H9 (cell line): ENCODE measurements at regions not wholly inside any gene's neighbourhood (a gene's known extent, or its start where the extent isn't known, plus 50 kb on each side); places are given as distances from the start of the nearest gene placed in this dataset.

Experiments
- DNase-seq: peaks from one replicate; pipeline ENCODE4 v3.0.0-alpha.2; 2017
- H2AFZ ChIP-seq: one replicate; pipeline ENCODE4 v1.6.1; 2013; ENCODE audit warnings: mild to moderate bottlenecking, low read length, control low read depth, moderate library complexity
- H2AK5ac ChIP-seq: 2 replicates; pipeline ENCODE4 v1.6.1; 2013; ENCODE audit warnings: low read length, control low read depth, mixed read lengths; ENCODE audit not compliant: insufficient read length
- H2BK120ac ChIP-seq: one replicate; pipeline ENCODE4 v1.6.1; 2013; ENCODE audit warnings: low read depth, mild to moderate bottlenecking, low read length, control low read depth, inconsistent platforms; ENCODE audit not compliant: poor library complexity, severe bottlenecking
- H2BK12ac ChIP-seq: 2 replicates; pipeline ENCODE4 v1.6.1; 2013; ENCODE audit warnings: low read length, control low read depth, mixed read lengths, low read depth; ENCODE audit not compliant: insufficient read length
- H2BK15ac ChIP-seq: 2 replicates; pipeline ENCODE4 v1.6.1; 2013; ENCODE audit warnings: low read depth, low read length, control low read depth
- H2BK20ac ChIP-seq: one replicate; pipeline ENCODE4 v1.6.1; 2013; ENCODE audit warnings: low read depth, mild to moderate bottlenecking, low read length, control low read depth, inconsistent platforms; ENCODE audit not compliant: poor library complexity, severe bottlenecking
- H2BK5ac ChIP-seq: 2 replicates; pipeline ENCODE4 v1.6.1; 2013; ENCODE audit warnings: low read length, control low read depth, mixed read lengths; ENCODE audit not compliant: insufficient read length
- H3K14ac ChIP-seq: 2 replicates; pipeline ENCODE4 v1.6.1; 2013; ENCODE audit warnings: low read length, control low read depth; ENCODE audit not compliant: insufficient read depth
- H3K18ac ChIP-seq: 2 replicates; pipeline ENCODE4 v1.6.1; 2013; ENCODE audit warnings: low read depth, mild to moderate bottlenecking, mixed read lengths, low read length, control low read depth; ENCODE audit not compliant: insufficient read length
- H3K23ac ChIP-seq: 2 replicates; pipeline ENCODE4 v1.6.1; 2013; ENCODE audit warnings: low read length, control low read depth, mixed read lengths, low read depth; ENCODE audit not compliant: insufficient read length
- H3K23me2 ChIP-seq: 2 replicates; pipeline ENCODE4 v1.6.1; 2013; ENCODE audit warnings: low read depth, mild to moderate bottlenecking, mixed read lengths, low read length, control low read depth; ENCODE audit not compliant: insufficient read length, poor library complexity, severe bottlenecking
- H3K27ac ChIP-seq: 2 replicates; pipeline ENCODE4 v1.5.1; 2013; ENCODE audit warnings: low read length, control low read depth, mixed read lengths, low read depth; ENCODE audit not compliant: insufficient read length
- H3K27me3 ChIP-seq: 2 replicates; pipeline ENCODE4 v1.6.1; 2013; ENCODE audit warnings: low read length, control low read depth, inconsistent platforms; ENCODE audit not compliant: insufficient read depth
- H3K4ac ChIP-seq: 2 replicates; pipeline ENCODE4 v1.6.1; 2013; ENCODE audit warnings: low read depth, mild to moderate bottlenecking, control low read depth, inconsistent platforms, low read length, moderate library complexity
- H3K4me1 ChIP-seq: 2 replicates; pipeline ENCODE4 v1.6.1; 2013; ENCODE audit warnings: low read length, control low read depth, inconsistent platforms; ENCODE audit not compliant: insufficient read depth
- H3K4me2 ChIP-seq: 2 replicates; pipeline ENCODE4 v1.6.1; 2013; ENCODE audit warnings: low read length, control low read depth, mixed read lengths; ENCODE audit not compliant: insufficient read length, insufficient read depth
- H3K56ac ChIP-seq: 2 replicates; pipeline ENCODE4 v1.6.1; 2013; ENCODE audit warnings: low read depth, mild to moderate bottlenecking, mixed read lengths, low read length, control low read depth; ENCODE audit not compliant: insufficient read length
- H3K79me1 ChIP-seq: 2 replicates; pipeline ENCODE4 v1.6.1; 2013; ENCODE audit warnings: low read depth, mild to moderate bottlenecking, moderate library complexity, low read length, control low read depth, inconsistent platforms; ENCODE audit not compliant: insufficient read depth, poor library complexity, severe bottlenecking
- H3K79me2 ChIP-seq: 2 replicates; pipeline ENCODE4 v1.6.1; 2013; ENCODE audit warnings: low read length, control low read depth, inconsistent platforms; ENCODE audit not compliant: insufficient read depth
- H3K9ac ChIP-seq: 2 replicates; pipeline ENCODE4 v1.6.1; 2013; ENCODE audit warnings: low read length, control low read depth, mixed read lengths; ENCODE audit not compliant: insufficient read length; ENCODE audit errors: extremely low read depth
- H3K9me3 ChIP-seq: one replicate; pipeline ENCODE4 v1.6.1; 2013; ENCODE audit warnings: low read depth, low read length, inconsistent platforms; ENCODE audit not compliant: control insufficient read depth
- H3T11ph ChIP-seq: one replicate; pipeline ENCODE4 v1.6.1; 2013; ENCODE audit warnings: mild to moderate bottlenecking, low read length, control low read depth, inconsistent platforms
- H4K20me1 ChIP-seq: one replicate; pipeline ENCODE4 v1.6.1; 2013; ENCODE audit not compliant: control insufficient read depth, insufficient read length, insufficient read depth
- H4K5ac ChIP-seq: 2 replicates; pipeline ENCODE4 v1.6.1; 2013; ENCODE audit warnings: low read depth, mild to moderate bottlenecking, mixed read lengths, low read length, control low read depth; ENCODE audit not compliant: insufficient read length
- H4K8ac ChIP-seq: replicated peaks from 2 replicates; pipeline ENCODE4 v1.6.1; 2013; ENCODE audit warnings: low read length, control low read depth, mixed read lengths, low read depth; ENCODE audit not compliant: insufficient read length
- H4K91ac ChIP-seq: 2 replicates; pipeline ENCODE4 v1.6.1; 2013; ENCODE audit warnings: low read depth, mild to moderate bottlenecking, moderate library complexity, mixed read lengths, low read length, control low read depth; ENCODE audit not compliant: insufficient read length
- H3K27ac Mint-ChIP-seq, 3 experiments: 2 replicates in 2 of 3; 3 replicates in 1 of 3; pipeline ENCODE4 v1.8.0; 2020 to 2021; ENCODE audit warnings: mixed read lengths in 3 of 3, mild to moderate bottlenecking in 1 of 3, moderate library complexity in 1 of 3
- H3K27me3 Mint-ChIP-seq: 2 replicates; pipeline ENCODE4 v1.8.0; 2021; ENCODE audit warnings: low read depth, mild to moderate bottlenecking, moderate library complexity, mixed read lengths
- H3K36me3 Mint-ChIP-seq, 3 experiments: 2 replicates in 2 of 3; 3 replicates in 1 of 3; pipeline ENCODE4 v1.8.0; 2020 to 2021; ENCODE audit warnings: low read depth in 3 of 3, mixed read lengths in 3 of 3; ENCODE audit not compliant: insufficient read depth in 1 of 3
- H3K4me1 Mint-ChIP-seq, 2 experiments: 2 replicates each; pipeline ENCODE4 v1.8.0; 2020; ENCODE audit warnings: mixed read lengths in 2 of 2
- H3K4me3 Mint-ChIP-seq, 2 experiments: 2 replicates in 1 of 2; 3 replicates in 1 of 2; pipeline ENCODE4 v1.8.0; 2020 to 2021; ENCODE audit warnings: mild to moderate bottlenecking in 2 of 2, mixed read lengths in 2 of 2, moderate library complexity in 1 of 2
- H3K9me3 Mint-ChIP-seq, 2 experiments: 2 replicates in 1 of 2; 3 replicates in 1 of 2; pipeline ENCODE4 v1.8.0; 2020; ENCODE audit warnings: mild to moderate bottlenecking in 2 of 2, mixed read lengths in 2 of 2, moderate library complexity in 1 of 2
- CTCF ChIP-seq: fragments of 200-600 bp; sonication (generic); conservative IDR thresholded peaks from 3 replicates; pipeline ENCODE4 v1.8.0; 2021; ENCODE audit warnings: antibody characterized with exemption, mild to moderate bottlenecking
- WGBS: extraction: QIAGEN DNeasy Blood & Tissue Kit; methylation state at CpG from one replicate; pipeline ENCODE4 v1.1.7; 2013; ENCODE audit warnings: missing lambda C conversion rate, low lambda C conversion rate, mixed read lengths; ENCODE audit not compliant: insufficient read length; ENCODE audit errors: extremely low coverage; 5-methylcytosine and 5-hydroxymethylcytosine counted together

- no peak overlapping the region for H3K56ac ChIP-seq
- H3K9me3 Mint-ChIP-seq: no peaks in the 10 kb centered on the region; a peak in 2 of 5 replicates
- H2AK5ac ChIP-seq: no peak overlapping the region
- H3K18ac ChIP-seq: no peak overlapping the region
- no peak for TF ChIP-seq CTCF
- H4K5ac ChIP-seq: no peak overlapping the region
- no peaks in the 10 kb centered on the region for H3K79me2 ChIP-seq
- no peak overlapping the region for H3K27ac ChIP-seq
- H4K91ac ChIP-seq: no peak overlapping the region
- H2BK20ac ChIP-seq: no peak overlapping the region
- no peaks in the 10 kb centered on the region; the same call in 1 of the 2 replicates for H3K27me3 Mint-ChIP-seq
- no peak overlapping the region for H3K9ac ChIP-seq
- no peak overlapping the region for H3K4me2 ChIP-seq
- no peaks in the 10 kb centered on the region for H3K4me1 Mint-ChIP-seq
- no peaks in the 10 kb centered on the region for H4K20me1 ChIP-seq
- H3K14ac ChIP-seq: no peak overlapping the region
- no peaks in the 10 kb centered on the region for H3K79me1 ChIP-seq
- no peaks in the 10 kb centered on the region for H3K23me2 ChIP-seq
- no peaks in the 10 kb centered on the region for H3K36me3 Mint-ChIP-seq
- H2AFZ ChIP-seq: no peak overlapping the region
- H3T11ph ChIP-seq: no peak overlapping the region
- no peak for DNase-seq
- no peak overlapping the region for H3K4me3 Mint-ChIP-seq
- H2BK12ac ChIP-seq: no peak overlapping the region
- H3K4ac ChIP-seq: no peak overlapping the region
- no peak overlapping the region for H4K8ac ChIP-seq
- no CpG with 5 or more reads among the region's 6 CpGs for WGBS
- H2BK5ac ChIP-seq: no peak overlapping the region
- H2BK15ac ChIP-seq: no peak overlapping the region
- no peaks in the 10 kb centered on the region for H3K27me3 ChIP-seq
- H3K9me3 ChIP-seq: no peaks in the 10 kb centered on the region
- no peak overlapping the region for H2BK120ac ChIP-seq
- H3K27ac Mint-ChIP-seq: no peak overlapping the region
- H3K23ac ChIP-seq: no peak overlapping the region
- no peaks in the 10 kb centered on the region for H3K4me1 ChIP-seq
These were observed 215.1 kb downstream of the S1PR1 start for GRCh38 chr1:101451888-101452287.
